EH (cell line): ENCODE measurements at regions not wholly inside any gene's neighbourhood (a gene's known extent, or its start where the extent isn't known, plus 50 kb on each side); places are given as distances from the start of the nearest gene placed in this dataset.
"Not testable (repeated sequence)": the region's sequence is repeated elsewhere in the genome, so short reads cannot be mapped to it uniquely, and the experiment has no call there.

ENCODE experiments used
- DNase-seq: peaks from one replicate; pipeline ENCODE4 v3.0.0-alpha.2; 2015; ENCODE audit warnings: low read depth

GRCh38 chr4:92012899-92013867, 290.6 kb upstream of the GRID2 start:
- DNase-seq, result no peak

- DNase-seq, result no peak
Measured at GRCh38 chr4:92014067-92014466, 289.7 kb upstream of the GRID2 start.

- DNase-seq, result no peak
Measured at GRCh38 chr4:92021203-92021602, 282.6 kb upstream of the GRID2 start.

GRCh38 chr4:92021788-92022187, 282.0 kb upstream of the GRID2 start:
- no peak for DNase-seq

- not testable (repeated sequence) for DNase-seq
Measured at GRCh38 chr4:92028830-92029229, 274.9 kb upstream of the GRID2 start.

GRCh38 chr4:92031825-92032224, 271.9 kb upstream of the GRID2 start:
- DNase-seq, result no peak

- DNase-seq, result no peak
Measured at GRCh38 chr4:92035666-92036065, 268.1 kb upstream of the GRID2 start.

GRCh38 chr4:92045718-92046117, 258.0 kb upstream of the GRID2 start:
- DNase-seq, result no peak

- DNase-seq, result no peak
Measured at GRCh38 chr4:92047209-92047875, 256.4 kb upstream of the GRID2 start.

GRCh38 chr4:92050875-92051274, 252.9 kb upstream of the GRID2 start:
- no peak for DNase-seq

- no peak for DNase-seq
Measured at GRCh38 chr4:92059615-92060014, 244.2 kb upstream of the GRID2 start.

GRCh38 chr4:92060333-92060732, 243.4 kb upstream of the GRID2 start:
- DNase-seq, result no peak

- no peak for DNase-seq
Measured at GRCh38 chr4:92064574-92064973, 239.2 kb upstream of the GRID2 start.

- DNase-seq, result no peak
Measured at GRCh38 chr4:92066485-92066884, 237.3 kb upstream of the GRID2 start.

- DNase-seq, result no peak
Measured at GRCh38 chr4:92071587-92071986, 232.2 kb upstream of the GRID2 start.

GRCh38 chr4:92074839-92075238, 228.9 kb upstream of the GRID2 start:
- DNase-seq, result no peak

- DNase-seq, result no peak
Measured at GRCh38 chr4:92090887-92091286, 212.9 kb upstream of the GRID2 start.

- DNase-seq, result no peak
Measured at GRCh38 chr4:92091335-92091734, 212.4 kb upstream of the GRID2 start.

- no peak for DNase-seq
Measured at GRCh38 chr4:92099861-92100260, 203.9 kb upstream of the GRID2 start.

GRCh38 chr4:92100975-92101374, 202.8 kb upstream of the GRID2 start:
- DNase-seq, result no peak

- no peak for DNase-seq
Measured at GRCh38 chr4:92101737-92102172, 202.0 kb upstream of the GRID2 start.

- no peak for DNase-seq
Measured at GRCh38 chr4:92104506-92104905, 199.3 kb upstream of the GRID2 start.

- DNase-seq, result no peak
Measured at GRCh38 chr4:92106816-92107215, 196.9 kb upstream of the GRID2 start.
